Esophagus muscularis mucosa (tissue), 4 donors: ENCODE measurements at regions not wholly inside any gene's neighbourhood (a gene's known extent, or its start where the extent isn't known, plus 50 kb on each side); places are given as distances from the start of the nearest gene placed in this dataset.

Experiments used
- CTCF ChIP-seq, 3 experiments: fragments of 200-600 bp in 2 of 3; fragments of 450-650 bp in 1 of 3; sonication (generic) in 2 of 3; IDR thresholded peaks; one replicate each; pipeline ENCODE4 v1.5.1; 2017 to 2019; ENCODE audit warnings: antibody characterized with exemption in 3 of 3, mild to moderate bottlenecking in 2 of 3, moderate library complexity in 1 of 3
- EP300 ChIP-seq: sonication (generic); formaldehyde crosslinking; IDR thresholded peaks from one replicate; pipeline ENCODE4 v1.6.1; 2017; ENCODE audit warnings: antibody characterized with exemption
- POLR2A ChIP-seq: fragments of 450-650 bp; IDR thresholded peaks from one replicate; pipeline ENCODE4 v1.6.1; 2017; ENCODE audit warnings: antibody characterized with exemption, moderate library complexity, mild to moderate bottlenecking, low read depth
- POLR2AphosphoS5 ChIP-seq, 2 donors: sonication (generic); formaldehyde crosslinking; IDR thresholded peaks; one replicate each; pipeline ENCODE4 v1.6.1; 2017; ENCODE audit warnings: antibody characterized with exemption in 2 of 2

GRCh38 chr10:125449571-125449970 is 233.4 kb downstream of the TEX36 start:
- no peak for TF ChIP-seq CTCF (IDR thresholded peaks at IDR 0.05)
- no peak for TF ChIP-seq POLR2AphosphoS5 (IDR thresholded peaks at IDR 0.05)
- no peak for TF ChIP-seq POLR2A
- TF ChIP-seq EP300 = no peak
